ENCODE measurements at regions not wholly inside any gene's neighbourhood (a gene's known extent, or its start where the extent isn't known, plus 50 kb on each side); places are given as distances from the start of the nearest gene placed in this dataset.

DNA sequence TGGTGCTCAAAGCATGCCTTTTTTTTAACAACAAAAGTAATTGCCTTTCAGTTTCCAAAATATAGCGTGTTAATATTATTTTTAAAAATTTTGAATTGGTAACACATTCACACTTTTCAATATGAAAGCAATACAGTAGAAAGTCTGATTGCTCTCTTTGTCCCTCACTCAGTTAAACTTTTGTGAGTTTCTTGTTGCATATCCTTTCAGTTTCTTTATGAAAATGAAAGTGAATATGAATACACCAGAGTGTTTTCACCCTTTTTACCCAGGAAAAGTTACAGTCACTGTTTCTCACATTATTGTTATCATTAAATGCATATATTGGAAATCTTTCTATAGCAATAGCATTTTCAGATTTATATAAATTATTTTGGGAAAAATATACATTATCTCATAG is 377.4 kb upstream of the CRIM1 start:
- Histone ChIP-seq H4K20me1 (ENCODE audit: insufficient read depth) (no peaks in the 10 kb centered on the region), H3K27me3 (ENCODE audit: insufficient read depth, low read depth) (no peaks in the 10 kb centered on the region), H3F3A (ENCODE audit: insufficient read depth, low read depth) (no peaks in the 10 kb centered on the region), H3K27ac (no peak overlapping the region), H3K9me3 (ENCODE audit: insufficient read depth, low read depth) (no peaks in the 10 kb centered on the region), H3K9me2 (ENCODE audit: insufficient read depth) (0 out of 2 replicates have a peak, but pooled peaks cover 4% of the 10 kb centered on the region), H3K4me1 (replicated peaks; ENCODE audit: insufficient read depth) (no peaks in the 10 kb centered on the region), H3K79me2 (ENCODE audit: low read depth) (no peaks in the 10 kb centered on the region), H2AFZ (no peak overlapping the region), H3K4me3 (no peak overlapping the region), H3K4me2 (no peak overlapping the region), H3K36me3 (ENCODE audit: low read depth) (no peaks in the 10 kb centered on the region)
- no peak for DNase-seq
- intact Hi-C loops (cut with micrococcal nuclease; ENCODE audit: unreplicated experiment) = loop anchor here (10.0 kb wide), 1 partner anchor 277 kb away; no protein-coding TSS in a partner anchor
- CTCF ChIA-PET = no interaction called here
- POLR2A ChIA-PET (ENCODE audit: unreplicated experiment) = interaction anchor here (0.6 kb wide), 1 partner anchor 505 kb away, joined by 4 read pairs; no protein-coding TSS in a partner anchor
- no TSS peak for BruUV-seq (replicated peaks)
- TF ChIP-seq, protein P1, sequence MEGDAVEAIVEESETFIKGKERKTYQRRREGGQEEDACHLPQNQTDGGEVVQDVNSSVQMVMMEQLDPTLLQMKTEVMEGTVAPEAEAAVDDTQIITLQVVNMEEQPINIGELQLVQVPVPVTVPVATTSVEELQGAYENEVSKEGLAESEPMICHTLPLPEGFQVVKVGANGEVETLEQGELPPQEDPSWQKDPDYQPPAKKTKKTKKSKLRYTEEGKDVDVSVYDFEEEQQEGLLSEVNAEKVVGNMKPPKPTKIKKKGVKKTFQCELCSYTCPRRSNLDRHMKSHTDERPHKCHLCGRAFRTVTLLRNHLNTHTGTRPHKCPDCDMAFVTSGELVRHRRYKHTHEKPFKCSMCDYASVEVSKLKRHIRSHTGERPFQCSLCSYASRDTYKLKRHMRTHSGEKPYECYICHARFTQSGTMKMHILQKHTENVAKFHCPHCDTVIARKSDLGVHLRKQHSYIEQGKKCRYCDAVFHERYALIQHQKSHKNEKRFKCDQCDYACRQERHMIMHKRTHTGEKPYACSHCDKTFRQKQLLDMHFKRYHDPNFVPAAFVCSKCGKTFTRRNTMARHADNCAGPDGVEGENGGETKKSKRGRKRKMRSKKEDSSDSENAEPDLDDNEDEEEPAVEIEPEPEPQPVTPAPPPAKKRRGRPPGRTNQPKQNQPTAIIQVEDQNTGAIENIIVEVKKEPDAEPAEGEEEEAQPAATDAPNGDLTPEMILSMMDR (conservative IDR thresholded peaks at IDR 0.05) = no peak
- TF ChIP-seq EZH2 (IDR thresholded peaks at IDR 0.05; ENCODE audit: low read depth) = no peak

DNA sequence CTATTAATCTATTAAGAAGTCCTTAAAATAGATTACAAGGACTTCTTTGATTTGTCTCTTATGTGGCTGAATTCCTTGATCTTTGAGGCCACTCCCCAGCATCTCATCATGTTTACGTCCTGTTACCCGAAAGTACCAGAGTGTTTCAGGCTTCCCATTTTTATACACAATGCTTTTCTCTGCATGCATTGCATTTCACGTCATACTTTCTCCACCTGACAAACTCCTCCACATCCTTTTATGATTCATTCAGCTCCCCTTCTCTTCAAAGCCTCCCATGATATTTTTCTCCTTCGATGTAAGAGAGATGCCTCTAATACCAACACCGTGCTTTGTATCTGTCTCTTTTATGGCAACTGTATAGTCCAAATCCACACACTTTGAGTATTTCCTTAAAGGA is 379.0 kb upstream of the CRIM1 start:
- no peaks in the 10 kb centered on the region for H3K36me3 ChIP-seq (ENCODE audit: low read depth)
- no peaks in the 10 kb centered on the region for H3K79me2 ChIP-seq (ENCODE audit: low read depth)
- H3K4me3 ChIP-seq = no peak overlapping the region
- no peaks in the 10 kb centered on the region for H4K20me1 ChIP-seq (ENCODE audit: insufficient read depth)
- POLR2A ChIA-PET (ENCODE audit: unreplicated experiment) = no interaction called here
- no peaks in the 10 kb centered on the region for H3K9me3 ChIP-seq (ENCODE audit: insufficient read depth, low read depth)
- no peak overlapping the region for H2AFZ ChIP-seq
- no peak overlapping the region for H3K27ac ChIP-seq
- intact Hi-C loops (cut with micrococcal nuclease; ENCODE audit: unreplicated experiment) = loop anchor here (10.0 kb wide), 1 partner anchor 278 kb away; no protein-coding TSS in a partner anchor
- no peak for TF ChIP-seq EZH2 (IDR thresholded peaks at IDR 0.05; ENCODE audit: low read depth)
- 0 out of 2 replicates have a peak, but pooled peaks cover 4% of the 10 kb centered on the region for H3K9me2 ChIP-seq (ENCODE audit: insufficient read depth)
- BruUV-seq (replicated peaks) = no TSS peak
- CTCF ChIA-PET = no interaction called here
- no peaks in the 10 kb centered on the region for H3K4me1 ChIP-seq (replicated peaks; ENCODE audit: insufficient read depth)
- no peaks in the 10 kb centered on the region for H3F3A ChIP-seq (ENCODE audit: insufficient read depth, low read depth)
- DNase-seq = no peak
- no peaks in the 10 kb centered on the region for H3K27me3 ChIP-seq (ENCODE audit: insufficient read depth, low read depth)
- H3K4me2 ChIP-seq = no peak overlapping the region

DNA sequence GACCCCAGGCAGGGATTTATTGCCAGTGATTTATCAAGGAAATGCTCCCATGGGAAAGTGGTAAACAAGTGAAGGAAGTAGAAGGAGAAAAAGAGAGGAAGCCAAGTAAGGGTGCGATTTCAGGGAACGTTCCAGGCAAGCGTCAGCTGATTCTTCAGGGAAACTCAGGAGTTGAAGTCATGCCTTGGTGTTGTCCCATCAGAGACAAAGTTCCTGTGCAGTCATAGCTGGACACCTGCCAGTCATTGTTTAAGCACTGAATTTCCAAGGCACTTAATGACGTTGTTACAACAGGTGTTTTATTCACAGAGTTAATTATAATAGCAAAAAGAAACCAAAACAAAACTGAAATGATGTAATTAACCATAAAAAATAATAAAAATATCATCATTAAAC is 381.8 kb upstream of the CRIM1 start:
- Histone ChIP-seq H3K27me3 (ENCODE audit: insufficient read depth, low read depth) (no peaks in the 10 kb centered on the region), H3F3A (ENCODE audit: insufficient read depth, low read depth) (no peaks in the 10 kb centered on the region), H3K27ac (no peak overlapping the region), H3K9me2 (ENCODE audit: insufficient read depth) (0 out of 2 replicates have a peak, but pooled peaks cover 4% of the 10 kb centered on the region), H4K20me1 (ENCODE audit: insufficient read depth) (no peaks in the 10 kb centered on the region), H3K4me3 (no peak overlapping the region), H3K4me2 (no peak overlapping the region), H3K9me3 (ENCODE audit: insufficient read depth, low read depth) (no peaks in the 10 kb centered on the region), H3K36me3 (ENCODE audit: low read depth) (no peaks in the 10 kb centered on the region), H2AFZ (no peak overlapping the region), H3K79me2 (ENCODE audit: low read depth) (no peaks in the 10 kb centered on the region), H3K4me1 (replicated peaks; ENCODE audit: insufficient read depth) (no peaks in the 10 kb centered on the region)
- intact Hi-C loops (cut with micrococcal nuclease; ENCODE audit: unreplicated experiment) = loop anchor here (5.0 to 10.0 kb wide), 5 partner anchors 281 to 814 kb away; partner anchors contain the start of gene CRIM1
- BruUV-seq (replicated peaks) = no TSS peak
- TF ChIP-seq, protein P1 (conservative IDR thresholded peaks at IDR 0.05) = no peak
- TF ChIP-seq EZH2 (IDR thresholded peaks at IDR 0.05; ENCODE audit: low read depth) = no peak
- ChIA-PET CTCF (no interaction called here), POLR2A (ENCODE audit: unreplicated experiment) (no interaction called here)
- DNase-seq = peak in 1 of 2 experiments; percentile 8

Data from PC-9 (cell line).